Large intestine (tissue), 3 donors: ENCODE measurements at regions not wholly inside any gene's neighbourhood (a gene's known extent, or its start where the extent isn't known, plus 50 kb on each side); places are given as distances from the start of the nearest gene placed in this dataset.

Source experiments
- DNase-seq, 2 donors: peaks; one replicate each; pipeline versions ENCODE4 v3.0.0 to v3.0.0-alpha.2; 2013
- H3K27ac ChIP-seq: one replicate; pipeline ENCODE4 v1.5.1; 2013; ENCODE audit warnings: low read length
- H3K27me3 ChIP-seq: 2 replicates; pipeline ENCODE4 v1.6.1; 2013; ENCODE audit warnings: low read length; ENCODE audit not compliant: control insufficient read depth, insufficient read depth
- H3K36me3 ChIP-seq: 2 replicates; pipeline ENCODE4 v1.6.1; 2013; ENCODE audit warnings: low read length; ENCODE audit not compliant: control insufficient read depth, insufficient read depth
- H3K4me1 ChIP-seq: one replicate; pipeline ENCODE4 v1.6.1; 2013; ENCODE audit warnings: low read length; ENCODE audit not compliant: control insufficient read depth, insufficient read depth
- H3K4me3 ChIP-seq: one replicate; pipeline ENCODE4 v1.5.1; 2013; ENCODE audit warnings: low read length
- H3K9me3 ChIP-seq: one replicate; pipeline ENCODE4 v1.6.1; 2013; ENCODE audit warnings: mild to moderate bottlenecking, low read depth, low read length, moderate library complexity; ENCODE audit not compliant: control insufficient read depth
- WGBS: methylation state at CpG from one replicate; pipeline ENCODE4 v1.1.5; 2013; ENCODE audit warnings: low lambda C conversion rate; ENCODE audit not compliant: insufficient coverage; 5-methylcytosine and 5-hydroxymethylcytosine counted together

- DNase-seq, result no peak
- H3K36me3 ChIP-seq, result no peaks in the 10 kb centered on the region
- H3K9me3 ChIP-seq, result no peaks in the 10 kb centered on the region
- H3K4me3 ChIP-seq, result no peak overlapping the region
- H3K27me3 ChIP-seq, result no peaks in the 10 kb centered on the region
- H3K4me1 ChIP-seq, result peaks cover 28% of the 10 kb centered on the region
- WGBS, result 90% methylated on average over 2 of the region's 3 CpGs
- no peak overlapping the region for H3K27ac ChIP-seq
Observed at GRCh38 chr11:15772547-15772946, 583.8 kb downstream of the SOX6 start.

- Histone ChIP-seq H3K4me3 (no peak overlapping the region), H3K27me3 (no peaks in the 10 kb centered on the region), H3K27ac (no peak overlapping the region), H3K4me1 (peaks cover 27% of the 10 kb centered on the region), H3K36me3 (no peaks in the 10 kb centered on the region), H3K9me3 (no peaks in the 10 kb centered on the region)
- no peak for DNase-seq
Observed at GRCh38 chr11:15772981-15773380, 583.4 kb downstream of the SOX6 start.

- WGBS, result 84% methylated on average over 5 of the region's 13 CpGs
- H3K36me3 ChIP-seq, result no peaks in the 10 kb centered on the region
- DNase-seq, result no peak
- H3K27me3 ChIP-seq, result no peaks in the 10 kb centered on the region
- H3K9me3 ChIP-seq, result no peaks in the 10 kb centered on the region
- no peak overlapping the region for H3K27ac ChIP-seq
- H3K4me1 ChIP-seq, result peaks cover 19% of the 10 kb centered on the region
- no peak overlapping the region for H3K4me3 ChIP-seq
Observed at GRCh38 chr11:15773476-15774387, 582.6 kb downstream of the SOX6 start.

GRCh38 chr11:15774388-15774939, 581.9 kb downstream of the SOX6 start:
- WGBS, result no CpG with 5 or more reads among the region's 4 CpGs
- Histone ChIP-seq H3K36me3 (no peaks in the 10 kb centered on the region), H3K27me3 (no peaks in the 10 kb centered on the region), H3K4me3 (no peak overlapping the region), H3K9me3 (no peaks in the 10 kb centered on the region), H3K4me1 (peaks cover 14% of the 10 kb centered on the region), H3K27ac (no peak overlapping the region)
- no peak for DNase-seq

GRCh38 chr11:15775015-15775541, 581.3 kb downstream of the SOX6 start:
- Histone ChIP-seq H3K36me3 (no peaks in the 10 kb centered on the region), H3K4me1 (peaks cover 8% of the 10 kb centered on the region), H3K27ac (no peak overlapping the region), H3K9me3 (no peaks in the 10 kb centered on the region), H3K27me3 (no peaks in the 10 kb centered on the region), H3K4me3 (no peak overlapping the region)
- no peak for DNase-seq
- no CpG with 5 or more reads among the region's 6 CpGs for WGBS

- no peaks in the 10 kb centered on the region for H3K9me3 ChIP-seq
Observed at GRCh38 chr11:15775797-15776196, 580.5 kb downstream of the SOX6 start.

GRCh38 chr11:15776366-15776765, 580.0 kb downstream of the SOX6 start:
- DNase-seq, result no peak
- no CpG with 5 or more reads among the region's 1 CpG for WGBS
- Histone ChIP-seq H3K27ac (no peak overlapping the region), H3K4me1 (no peaks in the 10 kb centered on the region), H3K27me3 (no peaks in the 10 kb centered on the region), H3K4me3 (no peak overlapping the region), H3K36me3 (no peaks in the 10 kb centered on the region), H3K9me3 (no peaks in the 10 kb centered on the region)

More at GRCh38 chr11:15775797-15776196, 580.5 kb downstream of the SOX6 start:
- no CpG with 5 or more reads among the region's 2 CpGs for WGBS
- no peak overlapping the region for H3K4me3 ChIP-seq
- no peak for DNase-seq
- no peak overlapping the region for H3K27ac ChIP-seq
- H3K27me3 ChIP-seq, result no peaks in the 10 kb centered on the region
- H3K36me3 ChIP-seq, result no peaks in the 10 kb centered on the region
- peaks cover 1% of the 10 kb centered on the region for H3K4me1 ChIP-seq

- Histone ChIP-seq H3K9me3 (no peaks in the 10 kb centered on the region), H3K4me3 (no peak overlapping the region), H3K27ac (no peak overlapping the region), H3K4me1 (peaks cover 7% of the 10 kb centered on the region), H3K36me3 (no peaks in the 10 kb centered on the region), H3K27me3 (no peaks in the 10 kb centered on the region)
- no peak for DNase-seq
- WGBS, result 50% methylated on average over 1 of the region's 2 CpGs
Observed at GRCh38 chr11:15779518-15779917, 576.8 kb downstream of the SOX6 start.

- H3K9me3 ChIP-seq, result no peaks in the 10 kb centered on the region
- WGBS, result no CpG with 5 or more reads among the region's 5 CpGs
- no peak overlapping the region for H3K27ac ChIP-seq
- H3K27me3 ChIP-seq, result no peaks in the 10 kb centered on the region
- H3K36me3 ChIP-seq, result no peaks in the 10 kb centered on the region
- peaks cover 7% of the 10 kb centered on the region for H3K4me1 ChIP-seq
- DNase-seq, result no peak
- H3K4me3 ChIP-seq, result no peak overlapping the region
Observed at GRCh38 chr11:15780382-15780781, 576.0 kb downstream of the SOX6 start.

GRCh38 chr11:15780837-15781236, 575.5 kb downstream of the SOX6 start:
- no peaks in the 10 kb centered on the region for H3K9me3 ChIP-seq
- H3K27me3 ChIP-seq, result no peaks in the 10 kb centered on the region
- H3K27ac ChIP-seq, result no peak overlapping the region
- H3K4me1 ChIP-seq, result peaks cover 7% of the 10 kb centered on the region
- no peak for DNase-seq
- no peaks in the 10 kb centered on the region for H3K36me3 ChIP-seq
- 100% methylated on average over 1 of the region's 2 CpGs for WGBS
- H3K4me3 ChIP-seq, result no peak overlapping the region
